Endothelial cell of umbilical vein (primary cell): ENCODE measurements at regions not wholly inside any gene's neighbourhood (a gene's known extent, or its start where the extent isn't known, plus 50 kb on each side); places are given as distances from the start of the nearest gene placed in this dataset.

ENCODE experiments used
- EZH2 ChIP-seq: IDR thresholded peaks from 2 replicates; pipeline ENCODE4 v1.6.1; 2012; ENCODE audit warnings: borderline replicate concordance, low read depth, mild to moderate bottlenecking, moderate library complexity, low read length, inconsistent platforms; ENCODE audit not compliant: severe bottlenecking
- JUN ChIP-seq: IDR thresholded peaks from 2 replicates; pipeline ENCODE4 v1.6.1; 2011; ENCODE audit warnings: borderline replicate concordance, low read depth; ENCODE audit not compliant: insufficient read length, insufficient read depth
- POLR2A ChIP-seq: IDR thresholded peaks from 2 replicates; pipeline ENCODE4 v1.6.1; 2012; ENCODE audit warnings: low read depth, mild to moderate bottlenecking, control low read depth, low read length
- POLR2AphosphoS5 ChIP-seq: IDR thresholded peaks from 2 replicates; pipeline ENCODE4 v1.6.1; 2012; ENCODE audit warnings: low read depth, mild to moderate bottlenecking, control low read depth, low read length, moderate library complexity; ENCODE audit not compliant: insufficient read depth
- TF ChIP-seq, protein P1 (sequence below): IDR thresholded peaks from 2 replicates; pipeline ENCODE4 v1.6.1; 2011; ENCODE audit not compliant: insufficient read depth, insufficient read length
- TF ChIP-seq, protein P2 (sequence below), 2 donors: IDR thresholded peaks; 1 replicate in 1 of 2; 2 replicates in 1 of 2; pipeline ENCODE4 v1.5.1; 2011; ENCODE audit warnings: low read length in 2 of 2, mild to moderate bottlenecking in 2 of 2, moderate library complexity in 2 of 2, control low read depth in 1 of 2, inconsistent platforms in 1 of 2, low read depth in 1 of 2; ENCODE audit not compliant: insufficient read depth in 1 of 2; ENCODE audit errors: extremely low read depth in 1 of 2

- TF ChIP-seq POLR2AphosphoS5 (no peak), EZH2 (no peak), JUN (no peak), POLR2A (no peak)
- TF ChIP-seq, protein P1, sequence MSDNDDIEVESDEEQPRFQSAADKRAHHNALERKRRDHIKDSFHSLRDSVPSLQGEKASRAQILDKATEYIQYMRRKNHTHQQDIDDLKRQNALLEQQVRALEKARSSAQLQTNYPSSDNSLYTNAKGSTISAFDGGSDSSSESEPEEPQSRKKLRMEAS, result no peak
- TF ChIP-seq, protein P2, sequence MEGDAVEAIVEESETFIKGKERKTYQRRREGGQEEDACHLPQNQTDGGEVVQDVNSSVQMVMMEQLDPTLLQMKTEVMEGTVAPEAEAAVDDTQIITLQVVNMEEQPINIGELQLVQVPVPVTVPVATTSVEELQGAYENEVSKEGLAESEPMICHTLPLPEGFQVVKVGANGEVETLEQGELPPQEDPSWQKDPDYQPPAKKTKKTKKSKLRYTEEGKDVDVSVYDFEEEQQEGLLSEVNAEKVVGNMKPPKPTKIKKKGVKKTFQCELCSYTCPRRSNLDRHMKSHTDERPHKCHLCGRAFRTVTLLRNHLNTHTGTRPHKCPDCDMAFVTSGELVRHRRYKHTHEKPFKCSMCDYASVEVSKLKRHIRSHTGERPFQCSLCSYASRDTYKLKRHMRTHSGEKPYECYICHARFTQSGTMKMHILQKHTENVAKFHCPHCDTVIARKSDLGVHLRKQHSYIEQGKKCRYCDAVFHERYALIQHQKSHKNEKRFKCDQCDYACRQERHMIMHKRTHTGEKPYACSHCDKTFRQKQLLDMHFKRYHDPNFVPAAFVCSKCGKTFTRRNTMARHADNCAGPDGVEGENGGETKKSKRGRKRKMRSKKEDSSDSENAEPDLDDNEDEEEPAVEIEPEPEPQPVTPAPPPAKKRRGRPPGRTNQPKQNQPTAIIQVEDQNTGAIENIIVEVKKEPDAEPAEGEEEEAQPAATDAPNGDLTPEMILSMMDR (IDR thresholded peaks at IDR 0.05; ENCODE audit: extremely low read depth in 1 of 2, insufficient read depth in 1 of 2, low read depth in 1 of 2, low read length in 2 of 2), result no peak
Measured at GRCh38 chr10:80856186-80856585, 318.5 kb downstream of the SH2D4B start.
